Astrocyte of the spinal cord (primary cell): ENCODE measurements at regions not wholly inside any gene's neighbourhood (a gene's known extent, or its start where the extent isn't known, plus 50 kb on each side); places are given as distances from the start of the nearest gene placed in this dataset.
A peak's percentile ranks its signal among the peaks of the same experiment; 100 is the strongest.

Experiments used
- DNase-seq: peaks from one replicate; pipeline ENCODE4 v3.0.0; 2011; ENCODE audit warnings: low read depth, low spot score
- H3K4me3 ChIP-seq: 2 replicates; pipeline ENCODE4 v1.5.1; 2011; ENCODE audit warnings: low read depth, mild to moderate bottlenecking, low read length, moderate library complexity
- CTCF ChIP-seq: IDR thresholded peaks from 2 replicates; pipeline ENCODE4 v1.5.1; 2012; ENCODE audit warnings: low read depth, mild to moderate bottlenecking, low read length, inconsistent platforms
- in situ Hi-C: cut with HindIII; loops from 2 replicates; pipeline ENCODE4 v1.10.0; 2017; ENCODE audit warnings: low sequenced_read_pairs

GRCh38 chr7:46320956-46321355 is 399.9 kb upstream of the IGFBP3 start:
- TF ChIP-seq CTCF = no peak
- in situ Hi-C loops = no loop called here
- peak; percentile 58 for DNase-seq
- H3K4me3 ChIP-seq = no peak overlapping the region

GRCh38 chr7:46319841-46320240 is 398.8 kb upstream of the IGFBP3 start:
- in situ Hi-C loops = no loop called here
- DNase-seq = no peak
- no peak for TF ChIP-seq CTCF
- H3K4me3 ChIP-seq = no peak overlapping the region

DNA sequence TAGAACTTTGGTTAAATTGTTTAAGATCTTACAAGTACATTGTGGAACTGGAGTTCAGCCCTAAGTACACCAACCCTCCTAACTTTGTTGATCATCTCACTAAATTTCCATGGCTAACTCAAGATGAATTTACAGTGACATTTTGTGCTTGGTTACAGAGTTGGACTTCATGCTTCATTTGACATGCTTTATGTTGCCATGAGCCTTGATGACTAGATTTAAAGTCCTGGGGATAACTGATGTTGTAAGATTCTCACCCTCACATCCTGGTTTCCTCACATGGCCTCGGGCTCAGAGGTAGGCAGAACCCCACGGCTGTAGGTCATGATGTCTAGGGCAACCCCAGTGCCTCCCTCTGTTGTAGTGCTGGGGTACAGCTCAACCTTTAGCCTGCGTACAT is 397.2 kb upstream of the IGFBP3 start:
- no peak for DNase-seq
- H3K4me3 ChIP-seq = no peak overlapping the region
- no peak for TF ChIP-seq CTCF
- in situ Hi-C loops = no loop called here

DNA sequence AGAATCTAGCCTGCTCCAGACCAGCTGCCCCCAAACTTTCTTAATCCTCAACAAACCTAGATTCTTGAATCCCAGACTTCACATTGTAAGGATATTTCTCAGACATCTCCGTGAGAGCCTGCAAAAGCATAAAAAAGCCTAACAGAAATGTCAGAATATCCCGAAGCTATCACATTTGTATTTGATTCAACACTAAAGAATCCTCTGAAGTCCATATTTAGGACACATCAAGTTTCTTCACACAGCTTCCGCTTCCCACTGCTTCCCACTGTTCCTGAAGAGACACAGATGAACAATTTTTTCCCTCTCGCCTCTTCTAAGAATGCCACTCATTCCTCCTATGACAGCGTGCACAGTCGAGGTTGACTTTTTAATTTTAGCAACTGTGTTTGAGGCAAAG is 396.2 kb upstream of the IGFBP3 start:
- DNase-seq = peak; percentile 44
- in situ Hi-C loops = no loop called here
- TF ChIP-seq CTCF = no peak
- no peak overlapping the region for H3K4me3 ChIP-seq

DNA sequence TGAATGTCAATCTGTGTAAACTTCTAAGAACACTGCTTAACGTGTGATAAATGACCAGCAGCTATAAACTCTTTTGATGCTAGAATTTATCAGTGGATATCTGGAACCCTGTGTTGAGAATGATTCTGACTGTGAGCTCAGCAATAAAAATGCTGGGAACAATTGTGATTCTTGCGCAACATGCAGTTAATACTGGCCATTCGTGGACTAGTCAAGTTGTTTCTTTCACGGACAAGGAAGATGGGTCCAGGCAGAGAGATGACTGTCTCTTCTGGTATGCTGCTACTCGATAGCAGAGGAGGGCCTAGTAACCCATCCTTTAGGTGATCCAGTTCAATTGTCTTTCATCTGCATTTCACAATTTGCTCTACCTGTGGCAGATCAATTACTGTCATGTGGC is 394.8 kb upstream of the IGFBP3 start:
- in situ Hi-C loops = no loop called here
- no peak overlapping the region for H3K4me3 ChIP-seq
- DNase-seq = peak; percentile 26
- TF ChIP-seq CTCF = no peak

DNA sequence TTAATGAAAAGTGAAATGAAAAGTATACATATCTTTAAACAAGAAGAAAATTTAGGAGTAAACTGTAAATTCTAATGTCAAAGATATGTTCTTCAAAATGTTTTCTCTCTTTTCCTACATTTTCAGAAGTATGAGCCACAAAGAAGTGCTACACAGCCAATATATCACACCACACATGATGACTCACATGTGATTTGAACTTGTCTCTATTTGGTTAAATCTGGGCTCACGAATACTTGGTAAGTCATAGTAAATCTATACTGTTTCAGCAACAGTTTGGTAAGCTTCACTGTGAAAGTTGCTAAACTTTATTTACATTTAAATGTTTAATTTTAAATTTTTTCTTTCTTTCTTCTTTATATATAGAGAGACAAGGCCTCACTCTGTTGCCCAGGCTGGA is 380.6 kb upstream of the IGFBP3 start:
- peak; percentile 51 for DNase-seq
- H3K4me3 ChIP-seq = no peak overlapping the region
- in situ Hi-C loops = no loop called here
- TF ChIP-seq CTCF = no peak

DNA sequence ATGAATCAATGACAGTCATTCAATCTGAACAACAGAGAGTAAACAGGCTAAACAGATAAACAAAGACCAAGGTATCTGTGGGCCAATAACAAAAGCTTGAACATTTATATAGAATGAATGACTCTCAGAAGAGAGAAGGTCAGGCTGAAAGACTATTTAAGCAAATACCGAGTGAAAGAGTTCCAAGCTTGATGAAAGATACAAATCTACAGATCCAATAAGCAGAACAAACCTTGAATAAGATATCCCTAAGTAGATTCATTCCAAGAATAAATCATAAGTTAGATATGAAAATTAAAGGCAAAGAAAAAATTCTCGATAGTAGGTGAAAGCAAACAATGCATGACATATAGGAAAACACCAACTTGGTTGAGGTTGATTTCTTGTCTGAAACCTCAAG is 376.4 kb upstream of the IGFBP3 start:
- no peak for DNase-seq
- in situ Hi-C loops = no loop called here
- H3K4me3 ChIP-seq = no peak overlapping the region
- TF ChIP-seq CTCF = no peak
